H1 (cell line): ENCODE measurements at regions not wholly inside any gene's neighbourhood (a gene's known extent, or its start where the extent isn't known, plus 50 kb on each side); places are given as distances from the start of the nearest gene placed in this dataset.

Experiments used
- CTCF ChIA-PET: fragments of 300-600 bp; sonication (Branson Sonifier 250); formaldehyde crosslinking; loops from one replicate; lab custom pipeline; 2021; ENCODE audit not compliant: partially characterized antibody; lab: Charles Lee
- POLR2A ChIA-PET: fragments of 300-600 bp; sonication (Branson Sonifier 250); formaldehyde crosslinking; loops from one replicate; lab custom pipeline; 2021; ENCODE audit warnings: inconsistent platforms; ENCODE audit not compliant: partially characterized antibody; lab: Charles Lee
- DNase-seq, 2 experiments: peaks; one replicate each; pipeline versions ENCODE4 v3.0.0 to v3.0.0-alpha.2; 2010 to 2022; ENCODE audit warnings: low spot score in 2 of 2, low read depth in 1 of 2, mixed read lengths in 1 of 2
- FAIRE-seq: peaks from 2 replicates; lab custom pipeline; 2011; peaks lifted over from hg19 to GRCh38; lab: Jason Lieb, UNC
- H2AFZ ChIP-seq: 2 replicates; pipeline ENCODE4 v1.8.1; 2012; ENCODE audit warnings: low read length, inconsistent platforms
- H2AK5ac ChIP-seq: 2 replicates; pipeline ENCODE4 v1.6.1; 2013; ENCODE audit warnings: low read depth, low read length
- H2BK120ac ChIP-seq: replicated peaks from 2 replicates; pipeline ENCODE3; 2013; ENCODE audit warnings: low read depth, low read length, inconsistent platforms
- H2BK12ac ChIP-seq: 2 replicates; pipeline ENCODE4 v1.6.1; 2013; ENCODE audit warnings: low read depth, low read length
- H2BK15ac ChIP-seq: 2 replicates; pipeline ENCODE4 v1.6.1; 2013; ENCODE audit warnings: low read length
- H2BK20ac ChIP-seq: 2 replicates; pipeline ENCODE4 v1.6.1; 2013; ENCODE audit warnings: low read length
- H2BK5ac ChIP-seq: 2 replicates; pipeline ENCODE4 v1.6.1; 2013; ENCODE audit warnings: low read depth, low read length
- H3K14ac ChIP-seq: 2 replicates; pipeline ENCODE4 v1.6.1; 2013; ENCODE audit warnings: inconsistent platforms; ENCODE audit not compliant: insufficient read length
- H3K18ac ChIP-seq: 2 replicates; pipeline ENCODE4 v1.6.1; 2013; ENCODE audit warnings: low read length; ENCODE audit errors: extremely low read depth
- H3K23ac ChIP-seq: 2 replicates; pipeline ENCODE4 v1.6.1; 2013; ENCODE audit warnings: inconsistent platforms; ENCODE audit not compliant: insufficient read length
- H3K23me2 ChIP-seq: 2 replicates; pipeline ENCODE4 v1.6.1; 2013; ENCODE audit warnings: low read depth, low read length
- H3K27ac ChIP-seq: 2 replicates; pipeline ENCODE4 v1.6.1; 2011; ENCODE audit warnings: low read depth, low read length, inconsistent platforms
- H3K27me3 ChIP-seq, 4 experiments: replicated peaks in 1 of 4; 1 replicate in 1 of 4; 2 replicates in 3 of 4; pipeline versions ENCODE4 v1.6.1 to v1.8.1; 2011 to 2013; ENCODE audit warnings: low read length in 3 of 4, mild to moderate bottlenecking in 3 of 4, inconsistent platforms in 2 of 4, mixed read lengths in 2 of 4, moderate library complexity in 1 of 4; ENCODE audit not compliant: control insufficient read depth in 3 of 4, insufficient read depth in 3 of 4; ENCODE audit errors: extremely low read depth in 1 of 4
- H3K36me3 ChIP-seq, 4 experiments: 2 replicates each; pipeline versions ENCODE4 v1.6.1 to v1.8.1; 2011 to 2013; ENCODE audit warnings: mild to moderate bottlenecking in 4 of 4, low read length in 3 of 4, moderate library complexity in 2 of 4, control low read depth in 1 of 4, inconsistent platforms in 1 of 4; ENCODE audit not compliant: insufficient read depth in 4 of 4, control insufficient read depth in 2 of 4
- H3K4ac ChIP-seq: replicated peaks from 2 replicates; pipeline ENCODE3; 2013; ENCODE audit warnings: low read length, low read depth, mixed read lengths, inconsistent platforms; ENCODE audit not compliant: insufficient read length
- H3K4me1 ChIP-seq, 4 experiments: replicated peaks in 1 of 4; 1 replicate in 1 of 4; 2 replicates in 3 of 4; pipeline versions ENCODE4 v1.6.1 to v1.8.1; 2011 to 2013; ENCODE audit warnings: low read length in 3 of 4, inconsistent platforms in 2 of 4, mixed read lengths in 1 of 4; ENCODE audit not compliant: insufficient read depth in 4 of 4, control insufficient read depth in 3 of 4
- H3K4me2 ChIP-seq, 2 experiments: 2 replicates each; pipeline versions ENCODE4 v1.6.1 to v1.8.1; 2011 to 2013; ENCODE audit warnings: low read depth in 2 of 2, low read length in 2 of 2, control low read depth in 1 of 2, inconsistent platforms in 1 of 2, mild to moderate bottlenecking in 1 of 2; ENCODE audit not compliant: insufficient read depth in 1 of 2
- H3K4me3 ChIP-seq, 4 experiments: fragments of 200-600, 300-600 bp in 1 of 4; sonication (generic), shearing (Covaris generic), sonication (Bioruptor Twin) in 1 of 4; 2 replicates each; pipeline versions ENCODE4 v1.5.1 to v1.8.1; 2011 to 2016; ENCODE audit warnings: low read length in 4 of 4, low read depth in 3 of 4, control low read depth in 2 of 4, inconsistent platforms in 2 of 4, mild to moderate bottlenecking in 2 of 4, mixed read lengths in 1 of 4, moderate library complexity in 1 of 4; ENCODE audit not compliant: insufficient read depth in 2 of 4; ENCODE audit errors: extremely low read depth in 1 of 4
- H3K56ac ChIP-seq: replicated peaks from 2 replicates; pipeline ENCODE3; 2013; ENCODE audit warnings: low read depth, mild to moderate bottlenecking, mixed read lengths, low read length, inconsistent platforms; ENCODE audit not compliant: insufficient read length
- H3K79me1 ChIP-seq: 2 replicates; pipeline ENCODE4 v1.6.1; 2013; ENCODE audit warnings: low read depth, low read length, control low read depth
- H3K79me2 ChIP-seq, 2 experiments: 2 replicates each; pipeline versions ENCODE4 v1.6.1 to v1.8.1; 2012 to 2013; ENCODE audit warnings: low read length in 2 of 2, mild to moderate bottlenecking in 2 of 2, inconsistent platforms in 1 of 2; ENCODE audit not compliant: insufficient read depth in 2 of 2, control insufficient read depth in 1 of 2
- H3K9ac ChIP-seq, 4 experiments: replicated peaks in 1 of 4; 1 replicate in 1 of 4; 2 replicates in 3 of 4; pipeline versions ENCODE4 v1.6.1 to v1.8.1; 2011 to 2013; ENCODE audit warnings: low read depth in 3 of 4, low read length in 3 of 4, control low read depth in 2 of 4, mild to moderate bottlenecking in 2 of 4, moderate library complexity in 2 of 4, inconsistent platforms in 1 of 4; ENCODE audit errors: extremely low read depth in 1 of 4
- H3K9me3 ChIP-seq, 2 experiments: 2 replicates each; pipeline versions ENCODE4 v1.6.1 to v1.8.1; 2012 to 2013; ENCODE audit warnings: mild to moderate bottlenecking in 2 of 2, moderate library complexity in 2 of 2, control low read depth in 1 of 2, inconsistent platforms in 1 of 2, low read depth in 1 of 2, low read length in 1 of 2, mixed read lengths in 1 of 2; ENCODE audit not compliant: insufficient read depth in 2 of 2
- H4K20me1 ChIP-seq, 2 experiments: replicated peaks in 1 of 2; 2 replicates each; pipeline versions ENCODE3 to v1.8.1; 2011 to 2013; ENCODE audit warnings: inconsistent platforms in 2 of 2, low read length in 2 of 2, mild to moderate bottlenecking in 1 of 2; ENCODE audit not compliant: insufficient read depth in 2 of 2, control insufficient read depth in 1 of 2
- H4K5ac ChIP-seq: 2 replicates; pipeline ENCODE4 v1.6.1; 2013; ENCODE audit warnings: low read length, low read depth, mixed read lengths, inconsistent platforms; ENCODE audit not compliant: insufficient read length
- H4K8ac ChIP-seq: 2 replicates; pipeline ENCODE4 v1.8.0; 2013; ENCODE audit warnings: mild to moderate bottlenecking, moderate library complexity, low read length, inconsistent platforms; ENCODE audit not compliant: insufficient read depth; ENCODE audit errors: extremely low read depth
- H4K91ac ChIP-seq: replicated peaks from 2 replicates; pipeline ENCODE3; 2013; ENCODE audit warnings: low read length, mixed read lengths, inconsistent platforms; ENCODE audit not compliant: insufficient read length
- ASH2L ChIP-seq: fragments of 200-600, 300-600 bp; sonication (generic); IDR thresholded peaks from one replicate; pipeline ENCODE4 v1.7.1; 2017; ENCODE audit warnings: low read length
- BCL11A ChIP-seq, 2 experiments: IDR thresholded peaks; one replicate each; pipeline ENCODE4 v1.6.1; 2011; ENCODE audit warnings: low read depth in 2 of 2, low read length in 2 of 2, mild to moderate bottlenecking in 2 of 2
- KDM1A ChIP-seq: fragments of 200-600, 300-600 bp; sonication (generic); IDR thresholded peaks from 2 replicates; pipeline ENCODE4 v1.7.1; 2016; ENCODE audit warnings: mild to moderate bottlenecking, low read length, borderline replicate concordance
- RBBP5 ChIP-seq: IDR thresholded peaks from 2 replicates; pipeline ENCODE4 v1.7.1; 2012; ENCODE audit warnings: low read depth, mild to moderate bottlenecking, inconsistent platforms, low read length, moderate library complexity, borderline replicate concordance
- SP1 ChIP-seq: IDR thresholded peaks from 2 replicates; pipeline ENCODE4 v1.6.1; 2011; ENCODE audit warnings: low read depth, low read length
- SUZ12 ChIP-seq: fragments of 200-600 bp; sonication (generic); IDR thresholded peaks from 2 replicates; pipeline ENCODE4 v1.6.1; 2012; ENCODE audit warnings: mild to moderate bottlenecking, inconsistent platforms, low read length, moderate library complexity, mixed read lengths
- TAF7 ChIP-seq: optimal IDR thresholded peaks from 2 replicates; pipeline ENCODE3; 2011; ENCODE audit warnings: low read depth, mild to moderate bottlenecking, inconsistent platforms, low read length, moderate library complexity, borderline replicate concordance
- TEAD4 ChIP-seq: IDR thresholded peaks from 2 replicates; pipeline ENCODE4 v1.6.1; 2012; ENCODE audit warnings: low read depth, low read length, inconsistent platforms, mixed read lengths
- YY1 ChIP-seq: IDR thresholded peaks from 2 replicates; pipeline ENCODE4 v1.6.1; 2011; ENCODE audit warnings: low read depth, mild to moderate bottlenecking, low read length
- WGBS, 2 experiments: shearing (Covaris generic) in 1 of 2; methylation state at CpG; one replicate each; pipeline versions ENCODE4 v1.1.6 to v1.1.7; 2013 to 2015; ENCODE audit warnings: low lambda C conversion rate in 2 of 2, mixed read lengths in 2 of 2, inconsistent platforms in 1 of 2, low coverage in 1 of 2, missing lambda C conversion rate in 1 of 2; ENCODE audit not compliant: insufficient replicate concordance in 2 of 2, insufficient coverage in 1 of 2, insufficient read length in 1 of 2; ENCODE audit errors: extremely low coverage in 1 of 2, missing lambda C conversion rate in 1 of 2; 5-methylcytosine and 5-hydroxymethylcytosine counted together

- 0 out of 2 replicates have a peak overlapping the region, but pooled peaks have one; percentile 37 for H2AFZ ChIP-seq
- ChIA-PET CTCF (interaction anchor here (1.0 to 3.2 kb wide), 6 partner anchors 9 to 102 kb away, joined by 3 to 16 read pairs (median 4); partner anchors contain the start of genes MRPS6 and SLC5A3), POLR2A (interaction anchor here (1.2 to 2.7 kb wide), 3 partner anchors 13 to 57 kb away, joined by 3 to 8 read pairs (median 7); no protein-coding TSS in a partner anchor)
- no peak overlapping the region for H4K8ac ChIP-seq
- H4K91ac ChIP-seq: peak overlapping the region; percentile 23
- DNase-seq (peak in 1 of 2 experiments; percentile 45), FAIRE-seq (peak; percentile 58)
- H3K4me1 ChIP-seq: peaks cover 6 to 16% (median 13%) of the 10 kb centered on the region in 4 experiments; a peak in 6 of 7 replicates
- H4K5ac ChIP-seq: no peak overlapping the region
- H2BK120ac ChIP-seq: no peak overlapping the region
- TF ChIP-seq KDM1A (peak; percentile 32; the same call in 1 of the 2 replicates), TAF7 (no peak), SP1 (peak; percentile 69; the same call in 1 of the 2 replicates), TEAD4 (peak; percentile 99), SUZ12 (no peak), ASH2L (peak; percentile 23), RBBP5 (peak; percentile 79), YY1 (peak; percentile 51; the same call in 1 of the 2 replicates), BCL11A (IDR thresholded peaks at IDR 0.05; ENCODE audit: low read depth in 2 of 2, low read length in 2 of 2) (no peak)
- no peaks in the 10 kb centered on the region for H3K79me1 ChIP-seq
- H3K18ac ChIP-seq: peak overlapping the region; percentile 29
- 0 out of 4 replicates have a peak overlapping the region, but pooled peaks have one; percentile 20 to 24 for H3K4me2 ChIP-seq
- H3K36me3 ChIP-seq: no peaks in the 10 kb centered on the region; a peak in 2 of 8 replicates
- H3K9ac ChIP-seq: no peak overlapping the region
- no peak overlapping the region for H3K4me3 ChIP-seq
- no peaks in the 10 kb centered on the region; the same call in 1 of the 2 replicates for H3K23me2 ChIP-seq
- no peaks in the 10 kb centered on the region for H3K79me2 ChIP-seq
- no peak overlapping the region for H3K23ac ChIP-seq
- peak overlapping the region; percentile 1; the same call in 1 of the 2 replicates for H3K27ac ChIP-seq
- H3K4ac ChIP-seq: no peak overlapping the region
- no peak overlapping the region for H2BK15ac ChIP-seq
- H2AK5ac ChIP-seq: 0 out of 2 replicates have a peak overlapping the region, but pooled peaks have one; percentile 5
- WGBS, 2 experiments: 71% methylated on average over 7 of the region's 7 CpGs; no CpG with 5 or more reads in 1 of the 2 experiments
- no peak overlapping the region for H3K14ac ChIP-seq
- no peaks in the 10 kb centered on the region for H4K20me1 ChIP-seq
- H3K56ac ChIP-seq: no peak overlapping the region
- H2BK20ac ChIP-seq: peak overlapping the region; percentile 6; the same call in 1 of the 2 replicates
- H2BK5ac ChIP-seq: peak overlapping the region; percentile 36; the same call in 1 of the 2 replicates
- H3K9me3 ChIP-seq: no peaks in the 10 kb centered on the region
- H3K27me3 ChIP-seq: no peaks in the 10 kb centered on the region
- 0 out of 2 replicates have a peak overlapping the region, but pooled peaks have one; percentile 51 for H2BK12ac ChIP-seq
Observed at GRCh38 chr21:33971492-33972013, 55.9 kb upstream of the ATP5PO start.
